Activated CD4-positive, alpha-beta T cell treated with anti-CD3 and anti-CD28 coated beads, Interleukin-2, Interleukin-6, amounts not matched to agents 100 ng/mL and 50 ng/mL, durations not matched to agents 16 hours and 8 hours (primary cell): ENCODE measurements at regions not wholly inside any gene's neighbourhood (a gene's known extent, or its start where the extent isn't known, plus 50 kb on each side); places are given as distances from the start of the nearest gene placed in this dataset.

Experiments
- DNase-seq: peaks from one replicate; pipeline ENCODE4 v3.0.0-alpha.2; 2020

GRCh38 chr13:47226516-47226915 lies 329.7 kb upstream of the HTR2A start:
- DNase-seq: no peak

GRCh38 chr13:47220453-47221140 lies 323.7 kb upstream of the HTR2A start:
- DNase-seq: no peak

GRCh38 chr13:47218611-47219010 lies 321.8 kb upstream of the HTR2A start:
- no peak for DNase-seq

- no peak for DNase-seq
These were observed 319.4 kb upstream of the HTR2A start for GRCh38 chr13:47216176-47216822.

GRCh38 chr13:47215736-47216135 lies 318.9 kb upstream of the HTR2A start:
- no peak for DNase-seq

GRCh38 chr13:47213047-47213446 lies 316.2 kb upstream of the HTR2A start:
- no peak for DNase-seq

- DNase-seq: no peak
These were observed 314.3 kb upstream of the HTR2A start for GRCh38 chr13:47211106-47211505.

- DNase-seq: no peak
These were observed 309.3 kb upstream of the HTR2A start for GRCh38 chr13:47206111-47206510.

GRCh38 chr13:47190696-47191305 lies 293.9 kb upstream of the HTR2A start:
- no peak for DNase-seq

GRCh38 chr13:47188802-47189201 lies 291.9 kb upstream of the HTR2A start:
- DNase-seq: no peak

- DNase-seq: no peak
These were observed 289.6 kb upstream of the HTR2A start for GRCh38 chr13:47186471-47186870.

- no peak for DNase-seq
These were observed 287.5 kb upstream of the HTR2A start for GRCh38 chr13:47184321-47184720.

GRCh38 chr13:47179321-47179720 lies 282.5 kb upstream of the HTR2A start:
- no peak for DNase-seq

- DNase-seq: no peak
These were observed 281.5 kb upstream of the HTR2A start for GRCh38 chr13:47178090-47178950.

- no peak for DNase-seq
These were observed 278.5 kb upstream of the HTR2A start for GRCh38 chr13:47175172-47175866.

GRCh38 chr13:47170971-47171370 lies 274.1 kb upstream of the HTR2A start:
- no peak for DNase-seq

GRCh38 chr13:47168618-47169017 lies 271.8 kb upstream of the HTR2A start:
- no peak for DNase-seq

GRCh38 chr13:47168066-47168465 lies 271.2 kb upstream of the HTR2A start:
- DNase-seq: no peak

- DNase-seq: no peak
These were observed 269.5 kb upstream of the HTR2A start for GRCh38 chr13:47166336-47166735.

GRCh38 chr13:47159853-47160550 lies 263.1 kb upstream of the HTR2A start:
- no peak for DNase-seq

GRCh38 chr13:47158593-47158992 lies 261.7 kb upstream of the HTR2A start:
- no peak for DNase-seq

- DNase-seq: no peak
These were observed 251.7 kb upstream of the HTR2A start for GRCh38 chr13:47148543-47148942.
